ENCODE measurements at regions not wholly inside any gene's neighbourhood (a gene's known extent, or its start where the extent isn't known, plus 50 kb on each side); places are given as distances from the start of the nearest gene placed in this dataset.

DNA sequence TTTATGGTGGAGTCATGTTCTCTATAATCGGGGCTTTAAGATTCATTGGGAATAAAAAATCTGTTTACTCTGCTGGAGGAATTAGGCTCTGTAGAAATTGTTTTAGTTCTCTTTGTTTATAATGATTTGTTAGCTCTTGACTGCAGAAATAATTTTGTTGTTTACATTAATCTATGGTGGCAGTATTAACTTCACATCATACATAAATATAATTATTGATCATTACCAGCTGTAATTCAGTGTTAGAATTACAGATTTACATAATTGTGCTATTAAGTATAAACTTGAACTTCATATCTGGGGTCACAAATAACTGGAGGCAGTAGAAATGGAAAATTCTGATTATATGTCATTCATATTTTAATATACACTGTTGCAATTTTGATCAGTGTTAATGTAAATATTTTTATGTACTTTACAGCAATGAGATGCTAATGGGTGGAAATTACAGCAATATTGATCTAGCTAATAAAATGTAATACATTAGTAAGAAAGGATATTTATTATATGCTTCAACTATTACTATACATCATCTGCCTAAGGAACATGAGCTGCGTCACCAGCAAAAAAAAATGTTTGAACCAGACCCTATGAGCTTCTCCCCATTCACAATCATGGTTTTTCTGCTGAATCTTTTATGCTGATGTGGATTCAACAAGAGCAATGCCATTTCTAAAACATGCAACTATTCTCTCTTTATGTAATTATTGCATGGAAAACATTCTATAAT lies 846.6 kb downstream of the NR2F1-AS1 start:
- 78 to 81% methylated on average over 2 of the region's 2 CpGs for WGBS, 2 donors
- Histone ChIP-seq H3K4me1 (ENCODE audit: control insufficient read depth in 1 of 2, insufficient read depth in 2 of 2, low read length in 2 of 2) (no peaks in the 10 kb centered on the region), H3K4me3 (ENCODE audit: low read length in 2 of 2) (no peak overlapping the region), H3K9me3 (ENCODE audit: control insufficient read depth, low read length) (no peaks in the 10 kb centered on the region), H3K27me3 (ENCODE audit: control insufficient read depth in 1 of 2, insufficient read depth in 2 of 2, low read length in 1 of 2) (no peaks in the 10 kb centered on the region), H3K27ac (ENCODE audit: low read depth in 1 of 2, low read length in 2 of 2) (no peak overlapping the region), H3K36me3 (ENCODE audit: control insufficient read depth in 1 of 2, insufficient read depth in 2 of 2, low read length in 1 of 2) (no peaks in the 10 kb centered on the region)
- intact Hi-C loops (cut with DNase I) = no loop called here
- no peak for DNase-seq
- ATAC-seq (ENCODE audit: low FRiP score) = no peak

DNA sequence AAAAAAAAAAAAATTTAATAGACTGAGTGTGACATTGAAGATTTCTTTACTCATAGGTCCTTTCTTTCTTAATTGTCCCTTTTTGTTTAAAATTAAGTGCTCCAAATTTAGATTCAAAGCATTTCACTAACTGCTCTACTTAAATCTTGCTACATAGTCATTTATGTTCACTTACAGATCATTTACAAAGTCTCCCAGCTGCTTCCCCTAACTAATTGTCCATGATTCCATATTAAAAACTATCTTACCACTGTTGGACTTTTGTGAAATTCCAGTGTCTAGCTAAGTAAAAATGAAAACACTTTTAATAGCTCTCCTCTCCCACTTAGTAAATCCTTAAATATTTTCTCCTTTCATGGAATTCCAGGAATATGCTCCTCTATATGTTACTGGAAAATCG lies 850.5 kb downstream of the NR2F1-AS1 start:
- ATAC-seq (ENCODE audit: low FRiP score) = no peak
- intact Hi-C loops (cut with DNase I) = no loop called here

GRCh38 chr5:92729088-92729487 lies 851.9 kb downstream of the NR2F1-AS1 start:
- no peak for DNase-seq
- H3K36me3 ChIP-seq (ENCODE audit: control insufficient read depth in 1 of 2, insufficient read depth in 2 of 2, low read length in 1 of 2) = no peaks in the 10 kb centered on the region
- H3K27ac ChIP-seq (ENCODE audit: low read depth in 1 of 2, low read length in 2 of 2) = no peak overlapping the region
- H3K4me1 ChIP-seq (ENCODE audit: control insufficient read depth in 1 of 2, insufficient read depth in 2 of 2, low read length in 2 of 2) = no peaks in the 10 kb centered on the region
- H3K9me3 ChIP-seq (ENCODE audit: control insufficient read depth, low read length) = peaks cover 1% of the 10 kb centered on the region
- peaks cover 0 to 2% of the 10 kb centered on the region in 2 donors for H3K27me3 ChIP-seq (ENCODE audit: control insufficient read depth in 1 of 2, insufficient read depth in 2 of 2, low read length in 1 of 2)
- intact Hi-C loops (cut with DNase I) = no loop called here
- no peak for ATAC-seq (ENCODE audit: low FRiP score)
- H3K4me3 ChIP-seq (ENCODE audit: low read length in 2 of 2) = no peak overlapping the region
- 92 to 95% methylated on average over 5 of the region's 5 CpGs for WGBS, 2 donors

More for the DNA sequence above, 850.5 kb downstream of the NR2F1-AS1 start:
- no peak overlapping the region for H3K4me3 ChIP-seq (ENCODE audit: low read length in 2 of 2)
- 20 to 48% methylated on average over 1 of the region's 1 CpG for WGBS, 2 donors
- peaks cover 0 to 2% of the 10 kb centered on the region in 2 donors for H3K27me3 ChIP-seq (ENCODE audit: control insufficient read depth in 1 of 2, insufficient read depth in 2 of 2, low read length in 1 of 2)
- no peak for DNase-seq
- H3K9me3 ChIP-seq (ENCODE audit: control insufficient read depth, low read length) = peaks cover 1% of the 10 kb centered on the region
- H3K36me3 ChIP-seq (ENCODE audit: control insufficient read depth in 1 of 2, insufficient read depth in 2 of 2, low read length in 1 of 2) = no peaks in the 10 kb centered on the region
- H3K27ac ChIP-seq (ENCODE audit: low read depth in 1 of 2, low read length in 2 of 2) = no peak overlapping the region
- no peaks in the 10 kb centered on the region for H3K4me1 ChIP-seq (ENCODE audit: control insufficient read depth in 1 of 2, insufficient read depth in 2 of 2, low read length in 2 of 2)

- Histone ChIP-seq H3K27me3 (ENCODE audit: control insufficient read depth in 1 of 2, insufficient read depth in 2 of 2, low read length in 1 of 2) (no peaks in the 10 kb centered on the region), H3K4me3 (ENCODE audit: low read length in 2 of 2) (no peak overlapping the region), H3K27ac (ENCODE audit: low read depth in 1 of 2, low read length in 2 of 2) (no peak overlapping the region), H3K9me3 (ENCODE audit: control insufficient read depth, low read length) (peaks cover 2% of the 10 kb centered on the region), H3K36me3 (ENCODE audit: control insufficient read depth in 1 of 2, insufficient read depth in 2 of 2, low read length in 1 of 2) (no peaks in the 10 kb centered on the region), H3K4me1 (ENCODE audit: control insufficient read depth in 1 of 2, insufficient read depth in 2 of 2, low read length in 2 of 2) (no peaks in the 10 kb centered on the region)
- intact Hi-C loops (cut with DNase I) = no loop called here
- WGBS, 2 donors = 56 to 59% methylated on average over 5 of the region's 5 CpGs
- no peak for DNase-seq
- no peak for ATAC-seq (ENCODE audit: low FRiP score)
Measured at GRCh38 chr5:92715946-92716520, 865.0 kb downstream of the NR2F1-AS1 start.

- Histone ChIP-seq H3K27ac (ENCODE audit: low read depth in 1 of 2, low read length in 2 of 2) (no peak overlapping the region), H3K9me3 (ENCODE audit: control insufficient read depth, low read length) (peaks cover 2% of the 10 kb centered on the region), H3K4me3 (ENCODE audit: low read length in 2 of 2) (no peak overlapping the region), H3K4me1 (ENCODE audit: control insufficient read depth in 1 of 2, insufficient read depth in 2 of 2, low read length in 2 of 2) (no peaks in the 10 kb centered on the region), H3K27me3 (ENCODE audit: control insufficient read depth in 1 of 2, insufficient read depth in 2 of 2, low read length in 1 of 2) (no peaks in the 10 kb centered on the region), H3K36me3 (ENCODE audit: control insufficient read depth in 1 of 2, insufficient read depth in 2 of 2, low read length in 1 of 2) (no peaks in the 10 kb centered on the region)
- WGBS, 2 donors = 83 to 92% methylated on average over 1 of the region's 1 CpG
- ATAC-seq (ENCODE audit: low FRiP score) (no peak), DNase-seq (no peak)
- intact Hi-C loops (cut with DNase I) = no loop called here
Measured at GRCh38 chr5:92713826-92714225, 867.2 kb downstream of the NR2F1-AS1 start.

DNA sequence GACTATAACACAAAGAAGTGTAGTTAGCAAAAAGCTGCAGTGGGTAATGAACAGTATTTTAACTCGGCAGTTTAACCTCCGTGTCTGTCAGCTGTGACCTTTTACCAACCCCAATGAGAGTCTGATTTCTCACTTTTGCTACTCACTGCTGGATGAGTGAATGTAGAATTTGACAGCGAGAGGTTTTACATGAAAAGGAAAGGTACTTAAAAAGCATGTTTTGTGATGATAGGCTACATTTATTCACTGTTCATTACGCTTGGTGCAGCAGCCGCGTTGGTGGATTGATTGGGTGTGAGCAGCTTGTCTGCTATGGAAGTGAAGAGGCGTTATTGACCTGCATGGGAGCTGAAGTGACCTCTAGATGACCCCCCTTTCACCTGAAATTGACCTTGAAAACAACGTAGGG lies 867.7 kb downstream of the NR2F1-AS1 start:
- 52 to 67% methylated on average over 8 of the region's 8 CpGs for WGBS, 2 donors

GRCh38 chr5:92711956-92712355 lies 869.1 kb downstream of the NR2F1-AS1 start:
- 21 to 38% methylated on average over 4 of the region's 4 CpGs for WGBS, 2 donors
- intact Hi-C loops (cut with DNase I) = no loop called here
- DNase-seq (no peak), ATAC-seq (ENCODE audit: low FRiP score) (no peak)
- no peaks in the 10 kb centered on the region for H3K27me3 ChIP-seq (ENCODE audit: control insufficient read depth in 1 of 2, insufficient read depth in 2 of 2, low read length in 1 of 2)
- no peak overlapping the region for H3K27ac ChIP-seq (ENCODE audit: low read depth in 1 of 2, low read length in 2 of 2)
- peaks cover 2% of the 10 kb centered on the region for H3K9me3 ChIP-seq (ENCODE audit: control insufficient read depth, low read length)
- no peaks in the 10 kb centered on the region for H3K4me1 ChIP-seq (ENCODE audit: control insufficient read depth in 1 of 2, insufficient read depth in 2 of 2, low read length in 2 of 2)
- no peaks in the 10 kb centered on the region for H3K36me3 ChIP-seq (ENCODE audit: control insufficient read depth in 1 of 2, insufficient read depth in 2 of 2, low read length in 1 of 2)
- H3K4me3 ChIP-seq (ENCODE audit: low read length in 2 of 2) = no peak overlapping the region

More for the DNA sequence above, 867.7 kb downstream of the NR2F1-AS1 start:
- DNase-seq (no peak), ATAC-seq (ENCODE audit: low FRiP score) (no peak)
- peaks cover 2% of the 10 kb centered on the region for H3K9me3 ChIP-seq (ENCODE audit: control insufficient read depth, low read length)
- no peaks in the 10 kb centered on the region for H3K36me3 ChIP-seq (ENCODE audit: control insufficient read depth in 1 of 2, insufficient read depth in 2 of 2, low read length in 1 of 2)
- intact Hi-C loops (cut with DNase I) = no loop called here
- no peaks in the 10 kb centered on the region for H3K4me1 ChIP-seq (ENCODE audit: control insufficient read depth in 1 of 2, insufficient read depth in 2 of 2, low read length in 2 of 2)
- H3K4me3 ChIP-seq (ENCODE audit: low read length in 2 of 2) = no peak overlapping the region
- H3K27ac ChIP-seq (ENCODE audit: low read depth in 1 of 2, low read length in 2 of 2) = no peak overlapping the region
- no peaks in the 10 kb centered on the region for H3K27me3 ChIP-seq (ENCODE audit: control insufficient read depth in 1 of 2, insufficient read depth in 2 of 2, low read length in 1 of 2)

DNA sequence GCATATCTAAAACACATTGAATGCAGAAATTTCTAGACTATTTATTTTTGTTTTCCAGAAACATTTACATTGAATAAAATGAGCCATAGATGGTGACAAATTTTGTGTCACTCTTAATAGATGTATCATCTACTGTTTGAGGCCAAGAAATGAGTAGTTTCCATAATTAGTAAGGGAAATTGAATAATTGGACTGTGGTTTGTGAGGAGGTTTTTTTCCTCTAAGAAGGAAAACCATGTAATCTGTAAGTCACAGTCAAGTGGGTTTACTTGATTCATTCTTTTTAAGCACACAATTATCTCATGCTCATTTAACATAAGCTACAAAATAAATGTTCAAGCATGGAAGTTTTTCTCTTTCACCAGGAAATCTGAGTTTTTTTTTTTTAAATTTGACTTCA lies 876.4 kb downstream of the NR2F1-AS1 start:
- no peaks in the 10 kb centered on the region for H3K4me1 ChIP-seq (ENCODE audit: control insufficient read depth in 1 of 2, insufficient read depth in 2 of 2, low read length in 2 of 2)
- intact Hi-C loops (cut with DNase I) = no loop called here
- no peak for ATAC-seq (ENCODE audit: low FRiP score)

DNA sequence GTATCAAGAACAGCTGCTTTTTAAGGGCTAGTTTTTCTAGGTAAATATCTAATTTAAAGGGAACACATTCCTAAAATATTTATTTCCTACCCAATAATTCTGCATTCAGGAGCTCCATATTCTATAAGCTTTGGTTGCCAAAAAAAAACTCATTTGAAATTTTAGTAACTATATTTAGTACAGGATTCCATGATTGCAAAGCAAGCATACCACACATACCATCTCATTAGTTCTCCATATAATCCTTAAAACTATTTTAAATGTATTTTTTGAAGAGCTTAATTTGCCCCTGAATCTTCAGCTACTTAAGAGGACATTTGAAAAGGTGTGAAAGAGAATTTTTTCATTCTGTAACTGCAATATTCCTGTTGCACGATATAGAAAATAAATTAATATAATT lies 877.0 kb downstream of the NR2F1-AS1 start:
- Histone ChIP-seq H3K27me3 (ENCODE audit: control insufficient read depth in 1 of 2, insufficient read depth in 2 of 2, low read length in 1 of 2) (no peaks in the 10 kb centered on the region), H3K4me3 (ENCODE audit: low read length in 2 of 2) (no peak overlapping the region), H3K9me3 (ENCODE audit: control insufficient read depth, low read length) (no peaks in the 10 kb centered on the region), H3K4me1 (ENCODE audit: control insufficient read depth in 1 of 2, insufficient read depth in 2 of 2, low read length in 2 of 2) (no peaks in the 10 kb centered on the region), H3K27ac (ENCODE audit: low read depth in 1 of 2, low read length in 2 of 2) (no peak overlapping the region), H3K36me3 (ENCODE audit: control insufficient read depth in 1 of 2, insufficient read depth in 2 of 2, low read length in 1 of 2) (no peaks in the 10 kb centered on the region)
- DNase-seq (no peak), ATAC-seq (ENCODE audit: low FRiP score) (no peak)
- 83 to 85% methylated on average over 1 of the region's 1 CpG for whole genome bisulfite sequencing, 2 donors
- intact Hi-C loops (cut with DNase I) = no loop called here

More for the DNA sequence above, 876.4 kb downstream of the NR2F1-AS1 start:
- H3K4me3 ChIP-seq (ENCODE audit: low read length in 2 of 2) = no peak overlapping the region
- no peak overlapping the region for H3K27ac ChIP-seq (ENCODE audit: low read depth in 1 of 2, low read length in 2 of 2)
- no peaks in the 10 kb centered on the region for H3K9me3 ChIP-seq (ENCODE audit: control insufficient read depth, low read length)
- no peaks in the 10 kb centered on the region for H3K36me3 ChIP-seq (ENCODE audit: control insufficient read depth in 1 of 2, insufficient read depth in 2 of 2, low read length in 1 of 2)
- no peak for DNase-seq
- no peaks in the 10 kb centered on the region for H3K27me3 ChIP-seq (ENCODE audit: control insufficient read depth in 1 of 2, insufficient read depth in 2 of 2, low read length in 1 of 2)
